ENCODE measurements at regions not wholly inside any gene's neighbourhood (a gene's known extent, or its start where the extent isn't known, plus 50 kb on each side); places are given as distances from the start of the nearest gene placed in this dataset.

- DNase-seq, result no peak
Observed at GRCh38 chr2:211248841-211249240, 692.4 kb downstream of the CPS1 start.

- no peak for DNase-seq
Observed at GRCh38 chr2:211251016-211251415, 694.6 kb downstream of the CPS1 start.

- no peak for DNase-seq
Observed at GRCh38 chr2:211258646-211259335, 702.4 kb downstream of the CPS1 start.

GRCh38 chr2:211259831-211260476, 703.6 kb downstream of the CPS1 start:
- no peak for DNase-seq

GRCh38 chr2:211270257-211270656, 713.9 kb downstream of the CPS1 start:
- no peak for DNase-seq

- no peak for DNase-seq
Observed at GRCh38 chr2:211281430-211282073, 725.2 kb downstream of the CPS1 start.

GRCh38 chr2:211302676-211303075, 746.3 kb downstream of the CPS1 start:
- no peak for DNase-seq

- no peak for DNase-seq
Observed at GRCh38 chr2:211306929-211307328, 750.5 kb downstream of the CPS1 start.

Measured in activated CD4-positive, alpha-beta T cell treated with anti-CD3 and anti-CD28 coated beads for 4 hours (primary cell).